Activated T-cell treated with anti-CD3 and anti-CD28 coated beads, Interleukin-2, amount 50 U/mL, for 48 hours (primary cell): ENCODE measurements at regions not wholly inside any gene's neighbourhood (a gene's known extent, or its start where the extent isn't known, plus 50 kb on each side); places are given as distances from the start of the nearest gene placed in this dataset.

Source experiments
- DNase-seq, 2 experiments: peaks; one replicate each; pipeline ENCODE4 v3.0.0-alpha.2; 2020

DNA sequence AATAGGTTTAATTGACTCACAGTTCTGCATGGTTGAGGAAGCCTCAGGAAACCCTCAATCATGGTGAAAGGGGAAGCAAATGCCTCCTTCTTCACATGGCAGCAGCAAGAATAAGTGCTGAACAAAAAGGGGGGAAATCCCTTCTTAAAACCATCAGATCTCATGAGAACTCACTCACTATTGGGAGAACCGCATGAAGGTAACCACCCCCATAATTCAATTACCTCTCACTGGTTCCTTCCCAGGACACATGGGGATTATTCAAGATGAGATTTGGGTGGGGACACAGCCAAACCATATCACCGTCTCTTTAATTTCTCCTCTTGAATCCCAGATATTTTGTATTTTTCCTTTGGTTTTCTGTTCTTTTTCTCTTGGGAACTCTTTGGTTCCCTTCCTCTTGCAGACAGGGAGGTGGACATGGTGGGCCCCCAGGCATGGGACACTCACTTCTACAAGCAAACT lies 223.6 kb downstream of the TBXT start:
- DNase-seq = no peak

DNA sequence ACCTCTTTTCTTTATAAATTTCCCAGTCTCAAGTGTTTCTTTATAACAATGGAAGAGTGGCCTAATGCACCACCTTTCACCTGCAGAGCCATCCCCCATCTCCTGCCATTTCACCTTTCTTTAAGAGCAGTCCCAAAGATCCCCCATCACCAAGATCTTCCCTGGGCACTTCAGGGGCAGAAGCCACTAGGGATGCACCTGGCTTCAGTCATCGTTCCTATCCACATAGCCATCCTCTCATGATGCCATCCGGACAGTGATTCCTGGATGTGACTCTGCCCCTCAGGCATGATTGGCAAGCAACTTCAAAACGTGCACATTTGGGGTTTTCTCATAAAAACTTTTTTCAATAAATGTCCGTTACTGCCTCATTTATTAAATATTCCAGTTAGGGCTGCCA lies 225.9 kb downstream of the TBXT start:
- no peak for DNase-seq

DNA sequence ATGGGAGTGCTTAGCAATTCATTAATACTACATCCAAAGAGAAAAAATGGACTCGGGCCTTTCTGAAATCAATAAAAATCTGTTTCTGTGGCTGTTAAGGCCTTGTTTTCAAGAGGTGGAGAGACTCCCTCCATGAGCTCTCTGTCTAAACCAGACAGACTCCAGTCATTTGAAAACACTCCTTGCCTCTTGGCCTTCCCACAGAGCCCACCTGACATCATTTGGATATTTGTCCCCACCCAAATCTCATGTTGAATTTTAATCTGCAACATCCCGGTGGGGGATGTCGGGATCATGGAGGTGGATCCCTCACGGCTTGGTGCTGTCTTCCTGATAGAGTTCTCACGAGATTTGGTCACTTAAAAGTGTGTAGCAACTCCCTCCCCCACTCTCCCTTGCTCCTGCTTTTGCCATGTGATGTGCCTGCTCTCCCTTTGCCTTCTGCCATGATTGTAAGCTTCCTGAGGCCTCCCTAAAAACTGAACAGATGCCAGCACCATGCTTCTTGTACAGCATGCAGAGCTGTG lies 226.3 kb downstream of the TBXT start:
- DNase-seq = no peak

DNA sequence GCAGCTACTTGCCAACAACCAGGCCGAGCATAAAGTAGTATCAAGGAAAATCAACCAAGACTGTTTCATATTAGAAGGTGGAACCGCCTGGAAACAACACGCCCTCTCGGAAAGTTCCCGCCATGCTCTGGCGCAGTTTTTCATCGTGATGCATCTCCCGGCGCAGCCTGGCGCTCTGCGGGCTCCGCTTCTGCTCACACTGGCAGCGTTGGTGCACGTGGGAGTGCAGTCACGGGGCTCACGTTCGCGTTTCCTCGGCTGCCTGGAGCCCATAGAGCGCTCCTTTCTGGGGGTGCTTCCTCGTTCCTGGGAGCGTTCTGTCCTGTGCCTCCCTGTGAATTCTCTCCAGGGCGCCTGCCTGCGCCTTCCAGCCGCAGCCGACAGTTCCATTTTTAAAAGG lies 227.3 kb downstream of the TBXT start:
- DNase-seq = no peak

DNA sequence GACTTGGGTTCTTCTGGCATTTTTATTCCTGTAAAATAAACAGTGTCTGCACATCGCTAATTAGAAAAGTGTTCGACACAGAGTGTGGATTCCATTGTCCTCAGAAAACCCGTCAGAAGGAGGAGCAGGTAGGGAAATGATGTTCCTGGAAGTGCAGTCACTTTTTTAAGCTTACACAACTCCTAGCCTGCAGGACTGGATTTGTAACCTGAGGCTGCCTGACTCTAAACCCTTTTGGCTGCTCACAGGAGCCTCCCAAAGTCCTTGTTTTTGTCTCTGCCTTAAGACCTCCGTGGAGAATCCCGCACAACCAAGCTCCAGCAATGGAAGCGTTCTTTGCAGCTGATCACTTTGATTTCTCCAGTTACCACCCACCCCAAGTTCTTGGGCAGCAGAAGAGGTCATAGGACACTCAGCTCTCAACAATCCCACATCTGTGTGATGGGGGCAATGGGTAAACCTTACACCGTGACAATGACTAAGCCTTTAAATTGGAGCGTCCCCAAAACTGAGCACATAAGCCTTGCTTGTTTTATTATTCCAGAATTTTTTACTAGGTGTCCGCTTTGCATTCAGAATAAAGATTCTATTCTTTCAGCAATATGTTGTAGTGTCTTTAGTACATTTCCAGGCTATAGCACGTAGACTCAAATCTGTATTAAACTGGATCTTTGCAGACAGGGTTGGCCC lies 227.9 kb downstream of the TBXT start:
- no peak for DNase-seq

DNA sequence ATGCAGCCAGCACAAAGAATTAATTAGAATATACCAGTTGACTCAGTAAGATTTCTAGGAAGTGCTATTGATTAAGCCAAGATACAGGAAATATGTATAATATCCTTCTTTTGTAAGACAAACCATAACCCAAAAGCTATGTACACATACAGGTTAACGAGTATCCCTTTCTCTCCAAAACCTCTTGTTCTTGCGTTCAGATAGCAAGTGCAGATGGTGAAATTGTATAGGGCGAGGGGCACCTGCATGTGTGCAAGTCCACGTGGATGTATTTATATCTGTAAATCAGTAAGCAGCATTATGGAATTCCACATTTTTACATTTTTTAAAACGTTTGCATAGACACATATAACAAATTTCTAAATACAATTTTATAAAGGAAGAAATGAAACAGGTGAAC lies 228.6 kb downstream of the TBXT start:
- no peak for DNase-seq

DNA sequence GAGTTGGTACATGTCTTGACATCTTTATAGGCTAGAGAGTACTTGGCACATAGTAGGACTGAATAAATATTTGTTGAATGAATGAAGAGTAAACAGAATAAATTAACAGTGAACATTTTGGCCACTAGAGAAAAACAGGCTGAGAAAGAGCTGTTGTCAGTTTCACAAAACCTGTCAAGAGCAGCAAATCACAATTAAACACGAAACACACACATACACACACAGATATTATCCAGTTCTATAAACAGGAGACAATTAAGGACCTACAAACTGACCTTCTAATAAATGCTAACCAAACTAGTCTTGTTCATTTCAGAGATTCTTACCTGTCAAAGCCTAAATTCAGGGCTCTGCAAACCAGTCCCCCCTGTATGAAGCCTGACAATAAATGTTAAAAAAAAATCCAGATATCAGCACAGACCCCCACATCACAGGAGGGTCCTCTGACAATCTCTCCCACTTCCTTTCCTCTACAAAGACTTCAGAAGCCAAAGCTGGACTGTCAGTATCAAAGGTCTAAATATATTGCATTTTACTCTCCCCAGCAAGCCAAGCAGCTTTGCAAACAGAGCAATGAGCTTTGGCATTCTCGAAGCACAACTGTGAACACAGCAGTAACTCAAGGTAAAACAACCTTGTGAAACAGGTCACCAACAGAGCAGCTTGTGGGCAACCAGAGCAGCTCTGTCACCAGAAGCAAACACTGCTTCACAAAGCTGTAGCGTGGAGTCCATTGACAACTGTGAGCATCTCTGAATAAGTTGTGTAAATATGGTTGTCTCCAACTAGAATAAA lies 229.9 kb downstream of the TBXT start:
- no peak for DNase-seq

DNA sequence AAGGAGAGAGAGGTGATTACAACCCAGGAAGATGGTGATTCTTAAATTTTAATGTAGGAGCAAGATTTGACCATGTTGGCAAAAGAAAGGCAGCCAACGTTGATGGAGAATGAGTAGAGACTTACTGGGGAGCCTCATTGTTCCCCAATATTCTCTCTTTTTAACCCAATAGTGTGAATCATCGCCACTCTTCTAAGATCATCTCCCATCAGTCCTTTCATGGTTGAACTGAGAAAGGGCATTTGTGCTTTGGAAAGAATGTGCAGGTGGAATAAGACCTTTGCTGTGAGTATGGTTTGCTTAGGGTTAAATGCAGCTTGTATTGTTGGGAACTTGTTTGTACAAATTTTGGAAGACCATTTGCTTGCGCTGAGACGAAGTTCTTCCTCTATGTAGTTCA lies 231.0 kb downstream of the TBXT start:
- no peak for DNase-seq

DNA sequence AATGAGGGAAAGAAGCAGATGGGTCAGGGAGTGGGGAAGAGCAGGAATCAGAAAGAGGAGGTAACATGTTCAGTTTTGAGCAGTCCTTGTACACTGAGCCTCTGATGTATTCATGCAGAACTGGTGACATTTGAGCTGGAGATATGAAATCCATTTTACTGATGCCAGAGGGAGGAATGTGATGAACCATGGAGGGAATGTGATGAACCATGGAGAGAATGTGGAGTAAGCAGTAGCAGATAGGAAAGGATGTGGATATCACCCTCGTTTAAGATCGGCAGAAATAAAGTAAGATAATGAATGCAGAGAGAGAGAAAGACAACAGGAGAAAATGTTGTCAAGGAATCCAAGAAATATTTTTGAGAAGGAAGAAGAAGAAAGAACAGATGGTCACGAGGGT lies 231.6 kb downstream of the TBXT start:
- no peak for DNase-seq

DNA sequence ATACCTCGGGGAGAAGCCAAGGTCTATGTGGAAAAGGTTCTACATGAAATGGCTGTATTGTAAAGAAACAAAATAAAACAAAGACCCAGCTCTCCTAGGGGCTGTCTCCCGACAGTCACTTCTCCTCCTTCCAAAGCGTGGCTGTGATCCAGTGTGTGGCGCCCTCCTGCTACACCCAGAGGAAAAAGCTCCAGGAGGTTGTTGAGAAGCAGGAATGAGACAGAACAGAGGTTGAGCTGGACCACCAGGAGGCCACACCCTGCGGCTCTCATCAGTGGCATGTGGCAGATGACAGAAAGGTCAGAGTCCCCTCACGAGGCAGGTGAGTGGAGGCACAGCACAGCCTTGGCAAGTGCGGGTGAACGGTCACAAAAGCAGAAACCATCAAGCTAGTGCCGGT lies 236.0 kb downstream of the TBXT start:
- DNase-seq = no peak

DNA sequence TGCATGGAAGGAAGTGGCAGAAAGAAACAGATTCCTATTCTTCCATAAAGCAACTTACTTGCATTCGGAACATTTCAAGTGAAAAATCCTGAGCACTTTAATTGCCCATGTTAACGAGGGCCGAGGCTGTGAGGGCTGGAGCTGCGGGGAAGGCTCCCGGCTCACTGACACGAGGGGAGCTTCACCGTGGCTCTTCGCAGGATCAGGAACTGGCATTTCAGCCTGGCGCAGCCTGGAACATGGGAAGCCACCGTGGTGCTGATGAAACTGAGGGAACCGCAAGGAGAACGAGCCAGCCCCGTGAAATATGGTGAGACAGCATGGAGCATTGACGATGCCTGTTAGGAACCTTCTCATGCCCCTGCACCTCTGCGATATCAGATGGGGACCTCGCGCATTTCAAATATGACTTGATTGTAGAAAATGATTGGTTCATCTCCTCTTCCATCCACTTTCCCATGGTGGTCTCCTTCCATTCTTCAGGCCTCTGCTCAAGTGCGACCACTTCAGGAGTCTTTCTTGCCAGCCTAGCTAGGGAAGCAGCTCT lies 236.9 kb downstream of the TBXT start:
- DNase-seq = no peak

DNA sequence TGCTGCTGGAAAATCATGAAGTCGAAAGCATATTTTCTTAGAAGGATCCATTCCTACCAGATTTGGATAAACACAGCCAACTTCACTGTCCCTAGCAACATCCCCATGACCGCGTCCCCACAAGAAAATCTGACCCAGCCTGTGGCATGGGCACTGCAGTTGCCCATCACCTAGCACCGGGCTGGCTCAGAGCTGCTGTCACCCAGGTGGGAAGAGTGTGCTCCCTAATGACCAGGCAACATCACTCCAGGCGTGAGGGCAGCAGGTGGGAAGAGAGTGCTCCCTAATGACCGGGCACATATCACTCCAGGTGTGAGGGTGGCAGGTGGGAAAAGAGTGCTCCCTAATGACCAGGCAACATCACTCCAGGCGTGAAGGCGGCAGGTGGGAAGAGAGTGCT lies 238.0 kb downstream of the TBXT start:
- no peak for DNase-seq

DNA sequence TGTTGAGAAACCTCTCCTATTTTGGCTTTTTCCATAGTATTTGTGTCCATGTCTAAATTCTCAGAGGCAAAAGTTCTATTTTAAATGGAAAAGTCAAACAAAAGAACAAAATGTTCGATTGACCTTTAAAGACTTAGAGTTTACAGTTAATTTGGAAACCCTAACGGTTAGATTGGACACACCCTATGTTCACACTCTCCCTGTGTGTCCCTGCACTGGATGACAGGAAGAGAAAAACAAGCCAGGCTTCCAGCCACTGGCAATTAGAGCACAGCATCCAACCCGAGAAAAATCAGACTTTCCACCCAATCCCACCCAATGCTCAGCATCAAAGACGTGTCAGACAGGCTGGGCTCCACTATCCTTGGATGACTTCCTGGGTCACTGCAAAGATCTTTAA lies 241.3 kb downstream of the TBXT start:
- no peak for DNase-seq

DNA sequence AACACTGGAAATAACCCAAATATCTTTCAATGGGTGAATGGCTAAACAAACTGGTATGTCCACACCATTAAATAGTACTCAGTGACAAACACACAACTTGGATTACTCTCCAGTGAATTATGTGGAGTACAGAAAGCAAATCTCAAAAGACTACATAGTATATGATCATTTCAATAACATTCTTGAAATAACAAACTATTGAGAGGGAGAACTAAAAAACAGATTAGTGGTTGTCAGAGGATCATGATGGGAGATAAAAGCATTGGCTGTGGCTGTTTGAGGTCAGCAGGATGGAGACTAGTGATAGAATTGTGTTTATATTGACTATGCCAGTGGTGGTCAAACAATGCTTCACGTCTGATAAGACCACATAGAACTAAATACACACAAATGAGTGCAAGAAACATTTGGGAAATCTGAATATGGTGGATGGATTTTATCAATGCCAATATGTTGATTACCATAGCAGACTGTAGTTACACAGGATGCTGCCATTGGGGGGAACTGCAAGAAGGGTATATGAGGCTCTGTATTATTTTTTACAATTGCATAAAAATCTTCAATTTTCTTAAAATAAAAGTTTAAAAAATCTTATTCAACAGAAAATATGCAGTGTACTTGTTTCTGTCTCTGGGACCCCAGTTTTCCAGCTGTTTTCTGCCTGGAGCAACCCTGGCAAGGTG lies 242.0 kb downstream of the TBXT start:
- DNase-seq = no peak

DNA sequence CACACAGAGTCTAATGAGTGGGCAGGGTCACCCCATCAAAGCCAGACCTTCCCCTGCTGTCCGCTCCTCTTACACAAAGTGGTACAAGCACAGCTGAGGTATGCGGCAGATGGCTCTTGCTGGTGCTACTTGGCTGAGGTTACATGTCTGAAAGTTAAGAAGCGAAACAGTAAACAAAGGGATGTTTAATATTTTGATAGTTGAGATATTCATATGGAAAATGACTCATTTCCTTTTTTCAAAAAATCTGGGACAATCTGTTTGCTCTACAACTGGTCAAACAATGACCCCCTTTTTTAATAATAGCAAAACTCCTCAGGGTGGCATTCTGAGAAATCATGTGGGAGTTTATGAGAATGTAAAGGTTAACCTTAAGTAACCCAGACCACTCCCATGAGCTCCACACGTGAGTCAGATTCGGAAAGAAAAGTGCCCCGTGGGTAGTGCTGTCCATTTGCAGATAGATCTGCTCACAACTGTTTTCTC lies 245.3 kb downstream of the TBXT start:
- DNase-seq = no peak

DNA sequence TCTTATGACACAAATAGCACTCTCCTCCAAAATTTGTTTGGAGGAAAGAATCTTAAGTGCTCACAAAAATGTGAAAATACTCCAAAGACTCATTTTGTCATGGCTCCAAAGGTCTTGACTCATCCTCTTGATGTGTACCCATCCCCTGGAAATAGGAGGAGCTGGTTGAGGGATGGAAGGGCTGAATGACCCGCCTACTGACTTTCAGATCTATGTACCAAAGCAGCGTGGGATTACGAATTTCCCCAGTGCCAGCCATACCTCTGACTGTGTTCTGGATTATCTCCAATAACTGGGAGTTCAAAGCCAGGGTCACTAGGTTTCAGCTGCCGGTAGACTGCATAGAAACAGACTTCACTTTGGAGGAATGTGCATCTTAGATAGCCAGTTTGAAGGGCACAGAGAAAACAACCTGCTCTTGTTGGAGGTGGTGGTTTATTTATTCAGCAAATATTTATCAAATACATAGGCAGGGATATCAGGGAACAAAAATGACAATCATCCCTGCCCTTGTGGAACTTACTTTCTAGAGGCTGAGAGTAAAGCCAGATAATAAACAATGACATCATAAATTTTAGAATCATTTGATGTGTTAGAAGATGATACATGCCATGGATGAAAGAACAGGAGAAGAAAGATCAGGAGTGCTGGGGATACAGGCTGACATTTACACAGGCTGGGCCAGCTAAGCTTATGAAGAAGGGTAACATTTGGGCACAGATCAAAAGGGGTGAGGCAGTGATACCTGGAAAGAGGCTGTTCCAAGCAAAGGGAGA lies 246.6 kb downstream of the TBXT start:
- DNase-seq = no peak

DNA sequence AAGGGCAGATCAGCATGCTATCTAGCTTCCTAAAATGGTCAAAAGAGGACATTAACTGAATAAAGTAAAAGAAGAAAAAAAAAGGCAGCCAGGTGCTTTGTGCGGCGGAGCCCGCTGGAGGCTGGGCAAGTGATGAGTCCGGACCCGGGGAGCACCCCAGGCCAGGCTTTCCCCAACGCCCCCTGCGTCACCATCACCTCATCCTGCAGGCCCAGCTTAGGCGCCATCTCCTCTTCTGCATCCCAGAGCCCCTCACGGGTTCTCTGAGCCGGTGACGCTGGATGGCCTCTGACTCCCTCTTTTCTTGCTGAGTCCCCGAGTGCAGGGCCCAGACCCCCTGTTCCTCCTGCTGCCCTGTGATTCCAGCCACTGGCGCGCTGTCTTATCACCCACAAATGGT lies 250.1 kb downstream of the TBXT start:
- no peak for DNase-seq

DNA sequence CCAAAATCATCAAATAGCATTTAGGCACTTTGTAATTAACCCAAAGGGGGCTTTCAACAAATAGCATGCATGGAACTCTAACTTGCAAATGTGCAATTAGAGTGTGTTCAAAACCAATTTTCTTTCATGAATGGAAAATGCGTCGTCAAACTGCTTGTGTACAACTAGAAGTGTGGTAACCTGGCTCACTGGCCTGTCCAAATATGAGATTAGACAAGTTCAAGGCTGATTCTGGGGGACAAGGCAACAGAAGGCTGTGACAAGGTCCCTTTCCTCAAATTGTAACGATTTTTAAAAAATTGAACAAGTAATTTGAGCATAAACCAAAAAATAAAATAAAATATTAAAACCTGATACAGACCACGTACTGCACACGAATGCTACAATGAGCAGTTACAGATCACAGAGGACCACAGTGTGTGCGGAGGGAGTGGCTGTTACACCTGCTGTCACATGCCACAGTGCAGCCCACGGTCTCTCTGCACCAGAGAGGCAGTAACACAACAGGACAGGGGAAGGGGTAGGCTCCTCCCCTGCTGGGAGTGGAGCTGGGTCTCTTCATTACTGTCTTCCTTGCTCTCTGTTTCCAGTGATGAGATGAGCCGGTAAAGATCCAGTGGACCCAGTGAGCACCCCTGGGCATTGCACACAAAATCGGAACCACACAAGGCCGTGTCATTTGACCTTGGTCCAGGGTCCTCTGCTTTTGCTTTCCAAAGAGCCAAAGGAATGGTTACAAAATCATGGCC lies 252.2 kb upstream of the PDE10A start:
- DNase-seq = no peak

DNA sequence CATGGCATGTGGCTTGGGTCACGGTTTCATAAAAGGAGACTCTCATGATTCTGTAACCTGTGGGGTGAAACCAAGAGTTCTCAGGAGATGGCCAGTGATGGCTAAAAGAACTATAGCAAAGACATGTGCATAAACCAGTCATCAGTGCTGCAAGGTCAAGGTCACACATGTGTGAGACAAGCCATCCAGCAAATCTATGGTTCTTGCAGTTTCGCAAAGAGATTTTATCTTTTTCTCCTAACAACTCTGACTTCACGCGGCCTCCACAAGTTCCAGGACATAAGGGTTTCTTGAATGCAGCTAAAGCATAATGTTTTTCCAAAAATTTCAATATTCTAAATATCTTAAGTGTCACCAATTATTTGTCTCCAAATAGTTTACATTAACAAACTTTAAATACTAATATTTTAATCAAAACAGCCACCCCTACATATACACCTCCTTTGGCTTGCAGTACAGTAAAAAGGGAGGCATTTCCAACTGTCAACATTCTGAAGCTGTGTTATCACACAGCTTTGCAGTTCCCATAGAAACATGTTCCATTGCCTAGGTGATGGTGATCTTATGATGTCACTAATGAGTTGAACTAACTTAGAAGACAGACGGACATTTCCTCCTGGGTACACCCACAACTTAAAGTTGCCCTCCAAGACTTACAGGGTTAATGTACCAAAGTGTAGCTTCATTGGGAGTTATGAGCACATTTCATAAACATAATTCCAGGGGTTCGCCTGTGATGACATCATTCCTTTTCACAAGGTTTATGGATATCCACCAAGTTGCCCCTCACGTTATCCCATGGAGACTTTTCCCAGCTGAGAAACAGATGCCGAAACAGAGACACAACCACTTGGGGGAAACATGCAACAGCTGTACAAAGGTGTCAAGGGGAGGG lies 250.9 kb upstream of the PDE10A start:
- no peak for DNase-seq

DNA sequence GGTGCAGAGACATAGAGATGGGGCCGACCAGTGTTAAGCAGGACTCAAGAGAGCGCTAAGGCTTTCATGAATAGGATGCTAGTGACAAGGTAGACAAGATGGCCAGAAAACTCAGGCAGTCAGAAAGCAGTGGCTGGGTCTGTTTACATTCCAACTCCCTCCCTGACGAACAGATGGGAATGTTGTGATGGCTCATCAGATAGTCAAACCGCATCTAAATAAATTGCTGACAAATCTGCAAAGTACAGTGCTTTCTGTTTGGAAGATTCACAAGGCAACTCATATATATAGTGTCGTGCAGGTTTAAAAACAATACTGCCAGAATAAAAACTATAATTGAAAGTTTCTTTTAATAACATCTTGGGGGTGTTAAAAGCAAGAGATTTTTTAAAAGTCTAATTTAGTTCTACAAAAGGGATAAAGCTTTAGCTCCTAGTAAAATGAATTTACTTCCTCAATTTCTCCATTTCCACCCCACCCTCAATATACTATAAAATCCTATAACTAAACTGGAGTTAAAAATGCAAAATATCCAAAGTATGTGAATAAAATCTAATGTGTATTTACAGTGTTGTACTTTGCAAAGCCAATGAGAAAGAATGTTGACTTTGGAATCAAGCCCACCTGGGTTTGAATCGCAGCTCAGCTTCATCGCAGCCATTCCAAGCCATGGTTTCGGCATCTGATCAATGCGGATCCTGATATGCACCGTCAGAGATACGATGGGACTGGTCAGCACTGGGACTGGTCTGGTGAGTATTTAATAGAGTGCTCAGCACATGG lies 247.3 kb upstream of the PDE10A start:
- DNase-seq = no peak
